ENCODE measurements at regions not wholly inside any gene's neighbourhood (a gene's known extent, or its start where the extent isn't known, plus 50 kb on each side); places are given as distances from the start of the nearest gene placed in this dataset.

GRCh38 chr1:11373029-11373894 is 100.3 kb downstream of the UBIAD1 start:
- TF ChIP-seq CTCF (IDR thresholded peaks at IDR 0.05) (no peak), EP300 (IDR thresholded peaks at IDR 0.05; ENCODE audit: low read depth) (no peak), POLR2A (IDR thresholded peaks at IDR 0.05) (no peak)

Measured in transverse colon (tissue), 3 donors.